GM06990 (cell line): ENCODE measurements at regions not wholly inside any gene's neighbourhood (a gene's known extent, or its start where the extent isn't known, plus 50 kb on each side); places are given as distances from the start of the nearest gene placed in this dataset.

ENCODE experiments used
- DNase-seq: peaks from one replicate; pipeline ENCODE4 v3.0.0-alpha.2; 2011; ENCODE audit not compliant: insufficient read length; ENCODE audit errors: extremely low read depth
- H3K27me3 ChIP-seq: replicated peaks from 2 replicates; pipeline ENCODE4 v1.6.0; 2011; ENCODE audit warnings: low read length; ENCODE audit not compliant: control insufficient read depth, insufficient read depth
- H3K36me3 ChIP-seq: 2 replicates; pipeline ENCODE4 v1.5.1; 2011; ENCODE audit warnings: low read length; ENCODE audit not compliant: control insufficient read depth, insufficient read depth
- H3K4me3 ChIP-seq: replicated peaks from 2 replicates; pipeline ENCODE4 v1.5.1; 2011; ENCODE audit warnings: low read depth, mild to moderate bottlenecking, control low read depth, low read length
- TF ChIP-seq, protein P1 (sequence below): IDR thresholded peaks from 2 replicates; pipeline ENCODE4 v1.5.1; 2011; ENCODE audit warnings: low read length, control low read depth, mild to moderate bottlenecking, inconsistent platforms; ENCODE audit not compliant: insufficient read depth, poor library complexity, severe bottlenecking

DNA sequence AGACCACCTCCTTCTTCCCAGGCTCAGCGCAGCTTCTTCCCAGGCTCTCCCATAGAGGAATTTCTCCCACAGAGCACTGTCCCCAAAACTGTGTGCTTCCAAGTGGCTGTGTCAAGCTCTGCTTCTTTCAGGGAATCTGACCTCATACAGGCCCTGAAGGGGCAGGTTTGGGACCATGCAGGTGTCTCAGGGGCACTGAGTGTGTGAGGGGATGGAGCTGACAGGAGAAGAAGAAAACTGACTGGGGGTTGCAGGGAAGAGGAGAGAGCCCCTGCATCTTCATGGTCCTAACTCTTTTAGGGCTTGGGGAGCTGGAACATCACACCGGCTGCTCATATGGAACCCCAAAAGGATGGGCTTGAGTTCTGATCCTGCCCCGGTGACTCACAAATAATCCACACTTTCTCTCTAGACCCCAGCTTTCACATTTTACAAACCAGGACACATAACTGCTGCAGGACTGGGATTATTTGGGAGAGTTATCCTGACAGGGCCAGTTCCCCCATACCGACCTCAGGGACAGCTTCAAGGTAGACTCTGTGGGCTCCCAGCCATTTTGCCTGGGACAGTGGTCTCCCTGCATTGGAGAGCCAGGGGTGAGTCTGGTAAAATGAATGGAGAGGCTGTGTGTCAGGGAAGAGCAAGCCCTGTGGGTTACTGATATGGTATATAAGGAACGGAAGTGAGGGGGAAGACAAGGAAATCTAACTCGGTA lies 316.1 kb downstream of the TLE3 start:
- Histone ChIP-seq H3K27me3 (no peaks in the 10 kb centered on the region; the same call in none of the 2 replicates), H3K36me3 (no peaks in the 10 kb centered on the region), H3K4me3 (no peak overlapping the region)
- TF ChIP-seq, protein P1, sequence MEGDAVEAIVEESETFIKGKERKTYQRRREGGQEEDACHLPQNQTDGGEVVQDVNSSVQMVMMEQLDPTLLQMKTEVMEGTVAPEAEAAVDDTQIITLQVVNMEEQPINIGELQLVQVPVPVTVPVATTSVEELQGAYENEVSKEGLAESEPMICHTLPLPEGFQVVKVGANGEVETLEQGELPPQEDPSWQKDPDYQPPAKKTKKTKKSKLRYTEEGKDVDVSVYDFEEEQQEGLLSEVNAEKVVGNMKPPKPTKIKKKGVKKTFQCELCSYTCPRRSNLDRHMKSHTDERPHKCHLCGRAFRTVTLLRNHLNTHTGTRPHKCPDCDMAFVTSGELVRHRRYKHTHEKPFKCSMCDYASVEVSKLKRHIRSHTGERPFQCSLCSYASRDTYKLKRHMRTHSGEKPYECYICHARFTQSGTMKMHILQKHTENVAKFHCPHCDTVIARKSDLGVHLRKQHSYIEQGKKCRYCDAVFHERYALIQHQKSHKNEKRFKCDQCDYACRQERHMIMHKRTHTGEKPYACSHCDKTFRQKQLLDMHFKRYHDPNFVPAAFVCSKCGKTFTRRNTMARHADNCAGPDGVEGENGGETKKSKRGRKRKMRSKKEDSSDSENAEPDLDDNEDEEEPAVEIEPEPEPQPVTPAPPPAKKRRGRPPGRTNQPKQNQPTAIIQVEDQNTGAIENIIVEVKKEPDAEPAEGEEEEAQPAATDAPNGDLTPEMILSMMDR, result no peak
- no peak for DNase-seq

GRCh38 chr15:69782139-69782658 lies 315.5 kb downstream of the TLE3 start:
- TF ChIP-seq, protein P1, result no peak
- H3K27me3 ChIP-seq, result no peaks in the 10 kb centered on the region; the same call in none of the 2 replicates
- no peaks in the 10 kb centered on the region for H3K36me3 ChIP-seq
- no peak overlapping the region for H3K4me3 ChIP-seq
- no peak for DNase-seq

GRCh38 chr15:69782809-69783208 lies 314.9 kb downstream of the TLE3 start:
- TF ChIP-seq, protein P1, result no peak
- no peaks in the 10 kb centered on the region; the same call in none of the 2 replicates for H3K27me3 ChIP-seq
- H3K4me3 ChIP-seq, result no peak overlapping the region
- H3K36me3 ChIP-seq, result no peaks in the 10 kb centered on the region
- DNase-seq, result no peak

- DNase-seq, result no peak
- Histone ChIP-seq H3K27me3 (no peaks in the 10 kb centered on the region; the same call in none of the 2 replicates), H3K4me3 (no peak overlapping the region), H3K36me3 (no peaks in the 10 kb centered on the region)
- TF ChIP-seq, protein P1, result no peak
These were observed 314.5 kb downstream of the TLE3 start for GRCh38 chr15:69783211-69783610.

- TF ChIP-seq, protein P1, result no peak
- H3K4me3 ChIP-seq, result no peak overlapping the region
- no peak for DNase-seq
- H3K36me3 ChIP-seq, result no peaks in the 10 kb centered on the region
- H3K27me3 ChIP-seq, result no peaks in the 10 kb centered on the region; the same call in none of the 2 replicates
These were observed 312.7 kb downstream of the TLE3 start for GRCh38 chr15:69784798-69785566.
